ENCODE measurements at regions not wholly inside any gene's neighbourhood (a gene's known extent, or its start where the extent isn't known, plus 50 kb on each side); places are given as distances from the start of the nearest gene placed in this dataset.

DNA sequence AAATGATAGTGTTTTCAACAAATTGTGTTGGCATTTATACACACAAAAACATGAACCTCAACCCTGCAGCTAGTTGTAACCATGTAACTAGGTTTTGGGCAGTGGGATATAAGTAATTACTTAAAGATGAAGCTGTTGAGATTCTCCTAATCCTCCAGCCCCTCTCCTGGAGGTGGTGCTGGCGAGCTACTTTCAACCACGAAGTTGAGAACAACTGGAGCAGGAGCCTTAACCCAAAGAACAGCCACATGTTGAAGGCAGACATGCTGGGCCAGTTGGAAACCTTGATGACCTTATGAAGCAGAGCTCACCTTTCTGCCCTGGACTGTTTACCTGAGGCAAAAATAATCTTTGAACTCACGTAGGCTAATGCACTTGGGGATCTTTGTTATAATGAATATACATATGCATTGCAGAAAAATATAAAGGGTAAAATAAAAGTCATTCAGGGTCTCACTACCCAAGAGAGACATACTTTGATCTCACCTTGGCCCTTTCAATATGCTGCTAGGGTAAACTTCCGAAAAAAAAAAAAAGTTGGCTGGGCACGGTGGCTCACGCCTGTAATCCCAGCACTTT lies 89.6 kb upstream of the NPAS2 start:
- TF ChIP-seq, protein P1, sequence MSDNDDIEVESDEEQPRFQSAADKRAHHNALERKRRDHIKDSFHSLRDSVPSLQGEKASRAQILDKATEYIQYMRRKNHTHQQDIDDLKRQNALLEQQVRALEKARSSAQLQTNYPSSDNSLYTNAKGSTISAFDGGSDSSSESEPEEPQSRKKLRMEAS (IDR thresholded peaks at IDR 0.05; ENCODE audit: low read depth, low read length): no peak
- TF ChIP-seq MXI1 (IDR thresholded peaks at IDR 0.05; ENCODE audit: low read depth, low read length) (no peak), NR2F1 (conservative IDR thresholded peaks at IDR 0.05) (no peak), GABPA (IDR thresholded peaks at IDR 0.05; ENCODE audit: low read depth) (no peak), MTA2 (IDR thresholded peaks at IDR 0.05; ENCODE audit: low read depth) (no peak), NFYB (IDR thresholded peaks at IDR 0.05; ENCODE audit: insufficient read depth, low read depth, low read length) (no peak), TCF12 (IDR thresholded peaks at IDR 0.05; ENCODE audit: low read depth, low read length) (no peak), EGR1 (IDR thresholded peaks at IDR 0.05; ENCODE audit: borderline replicate concordance in 1 of 2, low read depth in 2 of 2, low read length in 2 of 2) (no peak)
- TF ChIP-seq, protein P2, sequence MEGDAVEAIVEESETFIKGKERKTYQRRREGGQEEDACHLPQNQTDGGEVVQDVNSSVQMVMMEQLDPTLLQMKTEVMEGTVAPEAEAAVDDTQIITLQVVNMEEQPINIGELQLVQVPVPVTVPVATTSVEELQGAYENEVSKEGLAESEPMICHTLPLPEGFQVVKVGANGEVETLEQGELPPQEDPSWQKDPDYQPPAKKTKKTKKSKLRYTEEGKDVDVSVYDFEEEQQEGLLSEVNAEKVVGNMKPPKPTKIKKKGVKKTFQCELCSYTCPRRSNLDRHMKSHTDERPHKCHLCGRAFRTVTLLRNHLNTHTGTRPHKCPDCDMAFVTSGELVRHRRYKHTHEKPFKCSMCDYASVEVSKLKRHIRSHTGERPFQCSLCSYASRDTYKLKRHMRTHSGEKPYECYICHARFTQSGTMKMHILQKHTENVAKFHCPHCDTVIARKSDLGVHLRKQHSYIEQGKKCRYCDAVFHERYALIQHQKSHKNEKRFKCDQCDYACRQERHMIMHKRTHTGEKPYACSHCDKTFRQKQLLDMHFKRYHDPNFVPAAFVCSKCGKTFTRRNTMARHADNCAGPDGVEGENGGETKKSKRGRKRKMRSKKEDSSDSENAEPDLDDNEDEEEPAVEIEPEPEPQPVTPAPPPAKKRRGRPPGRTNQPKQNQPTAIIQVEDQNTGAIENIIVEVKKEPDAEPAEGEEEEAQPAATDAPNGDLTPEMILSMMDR (IDR thresholded peaks at IDR 0.05 in 2 of 3, conservative IDR thresholded peaks at IDR 0.05 in 1 of 3; ENCODE audit: control insufficient read depth in 2 of 3, extremely low read depth in 1 of 3, insufficient read depth in 1 of 3, low read depth in 3 of 3, low read length in 3 of 3): peak; percentile 28 to 40 (median 38); a peak in 5 of 6 replicates

Measured in GM12878 (cell line).